Neuronal stem cell (in vitro differentiated cells): ENCODE measurements at regions not wholly inside any gene's neighbourhood (a gene's known extent, or its start where the extent isn't known, plus 50 kb on each side); places are given as distances from the start of the nearest gene placed in this dataset.
"Not testable (repeated sequence)": the region's sequence is repeated elsewhere in the genome, so short reads cannot be mapped to it uniquely, and the experiment has no call there.

Source experiments
- DNase-seq: peaks from one replicate; pipeline ENCODE4 v3.0.0-alpha.2; 2013; ENCODE audit warnings: low spot score
- H2AFZ ChIP-seq: one replicate; pipeline ENCODE4 v1.6.1; 2013; ENCODE audit warnings: mild to moderate bottlenecking, low read length, inconsistent platforms
- H2AK5ac ChIP-seq: 2 replicates; pipeline ENCODE4 v1.6.1; 2013; ENCODE audit warnings: low read depth, mild to moderate bottlenecking, inconsistent platforms, low read length, moderate library complexity, mixed read lengths
- H2BK120ac ChIP-seq: 2 replicates; pipeline ENCODE4 v1.6.1; 2013; ENCODE audit warnings: low read depth, mild to moderate bottlenecking, inconsistent platforms, low read length, moderate library complexity, mixed read lengths
- H2BK12ac ChIP-seq: one replicate; pipeline ENCODE4 v1.6.1; 2013; ENCODE audit warnings: low read length, inconsistent platforms
- H2BK15ac ChIP-seq: 2 replicates; pipeline ENCODE4 v1.6.1; 2013; ENCODE audit warnings: mild to moderate bottlenecking, low read length, inconsistent platforms, mixed read lengths
- H2BK5ac ChIP-seq: one replicate; pipeline ENCODE4 v1.6.1; 2013; ENCODE audit warnings: inconsistent platforms, mild to moderate bottlenecking, low read length, moderate library complexity
- H3K14ac ChIP-seq: one replicate; pipeline ENCODE4 v1.6.1; 2013; ENCODE audit warnings: low read length, inconsistent platforms
- H3K18ac ChIP-seq: 2 replicates; pipeline ENCODE4 v1.6.1; 2013; ENCODE audit warnings: low read length, inconsistent platforms
- H3K23ac ChIP-seq: 2 replicates; pipeline ENCODE4 v1.6.1; 2013; ENCODE audit warnings: low read depth, mild to moderate bottlenecking, mixed read lengths, low read length, inconsistent platforms; ENCODE audit not compliant: poor library complexity
- H3K27ac ChIP-seq: replicated peaks from 3 replicates; pipeline ENCODE4 v1.5.1; 2013; ENCODE audit warnings: low read length, inconsistent platforms
- H3K27me3 ChIP-seq, 3 experiments: 2 replicates each; pipeline ENCODE4 v1.6.1; 2013; ENCODE audit warnings: low read length in 3 of 3, mild to moderate bottlenecking in 2 of 3, inconsistent platforms in 1 of 3, low read depth in 1 of 3, mixed read lengths in 1 of 3, moderate library complexity in 1 of 3; ENCODE audit not compliant: control insufficient read depth in 3 of 3, insufficient read depth in 3 of 3
- H3K36me3 ChIP-seq, 2 donors: replicated peaks in 1 of 2; 2 replicates each; pipeline ENCODE4 v1.6.1; 2013; ENCODE audit warnings: low read length in 2 of 2; ENCODE audit not compliant: control insufficient read depth in 2 of 2, insufficient read depth in 2 of 2
- H3K4ac ChIP-seq: 2 replicates; pipeline ENCODE4 v1.6.1; 2013; ENCODE audit warnings: inconsistent platforms, mild to moderate bottlenecking, low read length, moderate library complexity
- H3K4me1 ChIP-seq, 2 donors: 1 replicate in 1 of 2; 2 replicates in 1 of 2; pipeline ENCODE4 v1.6.1; 2013; ENCODE audit warnings: low read length in 2 of 2, low read depth in 1 of 2; ENCODE audit not compliant: control insufficient read depth in 2 of 2, insufficient read depth in 1 of 2
- H3K4me2 ChIP-seq: one replicate; pipeline ENCODE4 v1.6.1; 2013; ENCODE audit warnings: mild to moderate bottlenecking, low read length, inconsistent platforms; ENCODE audit not compliant: insufficient read depth, poor library complexity, severe bottlenecking
- H3K4me3 ChIP-seq, 2 donors: 2 replicates each; pipeline ENCODE4 v1.5.1; 2013; ENCODE audit warnings: low read length in 2 of 2, mild to moderate bottlenecking in 2 of 2, inconsistent platforms in 1 of 2, moderate library complexity in 1 of 2
- H3K79me1 ChIP-seq: one replicate; pipeline ENCODE4 v1.6.1; 2013; ENCODE audit warnings: low read depth, mild to moderate bottlenecking, inconsistent platforms, low read length, moderate library complexity
- H3K9ac ChIP-seq: one replicate; pipeline ENCODE4 v1.6.1; 2013; ENCODE audit warnings: mild to moderate bottlenecking, low read depth, low read length, inconsistent platforms; ENCODE audit not compliant: poor library complexity
- H3K9me3 ChIP-seq, 2 donors: replicated peaks in 1 of 2; 2 replicates each; pipeline versions ENCODE3 to v1.6.1; 2013; ENCODE audit warnings: low read length in 2 of 2, mild to moderate bottlenecking in 2 of 2, inconsistent platforms in 1 of 2, low read depth in 1 of 2, mixed read lengths in 1 of 2, moderate library complexity in 1 of 2; ENCODE audit not compliant: control insufficient read depth in 2 of 2, insufficient read depth in 1 of 2
- H4K8ac ChIP-seq: one replicate; pipeline ENCODE4 v1.6.1; 2013; ENCODE audit warnings: low read depth, mild to moderate bottlenecking, inconsistent platforms, low read length, moderate library complexity
- H4K91ac ChIP-seq: one replicate; pipeline ENCODE4 v1.6.1; 2013; ENCODE audit warnings: low read length, low read depth, mild to moderate bottlenecking, inconsistent platforms; ENCODE audit not compliant: poor library complexity
- WGBS, 2 donors: extraction: QIAGEN DNeasy Blood & Tissue Kit; methylation state at CpG; one replicate each; pipeline ENCODE4 v1.1.7; 2013; ENCODE audit warnings: missing lambda C conversion rate in 2 of 2, mixed read lengths in 1 of 2; ENCODE audit not compliant: insufficient read length in 2 of 2, insufficient replicate concordance in 1 of 2; ENCODE audit errors: extremely low coverage in 2 of 2; 5-methylcytosine and 5-hydroxymethylcytosine counted together

DNA sequence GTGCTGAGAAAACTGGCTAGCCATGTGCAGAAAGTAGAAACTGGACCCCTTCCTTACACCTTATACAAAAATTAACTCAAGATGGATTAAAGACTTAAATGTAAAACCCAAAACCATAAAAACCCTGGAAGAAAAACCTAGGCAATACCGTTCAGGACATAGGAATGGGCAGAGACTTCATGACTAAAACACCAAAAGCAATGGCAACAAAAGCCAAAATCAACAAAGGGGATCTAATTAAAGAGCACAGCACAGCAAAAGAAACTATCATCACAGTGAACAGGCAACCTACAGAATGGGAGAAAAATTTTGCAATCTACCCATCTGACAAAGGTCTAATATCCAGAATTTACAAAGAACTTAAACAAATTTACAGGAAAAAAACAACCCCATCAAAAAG, 575.2 kb upstream of the ADAMTS5 start:
- H3K36me3 ChIP-seq, H2BK5ac ChIP-seq, H3K4ac ChIP-seq, H3K79me1 ChIP-seq, H3K4me1 ChIP-seq, H3K14ac ChIP-seq, H2AK5ac ChIP-seq, H4K91ac ChIP-seq, H2AFZ ChIP-seq, DNase-seq, H3K4me3 ChIP-seq, H3K9ac ChIP-seq, H3K27ac ChIP-seq, H3K27me3 ChIP-seq, H3K23ac ChIP-seq, H2BK15ac ChIP-seq, H3K9me3 ChIP-seq, H3K18ac ChIP-seq, H3K4me2 ChIP-seq, H2BK12ac ChIP-seq, H2BK120ac ChIP-seq, H4K8ac ChIP-seq: not testable (repeated sequence)
- no CpG with 5 or more reads among the region's 1 CpG for WGBS, 2 donors

DNA sequence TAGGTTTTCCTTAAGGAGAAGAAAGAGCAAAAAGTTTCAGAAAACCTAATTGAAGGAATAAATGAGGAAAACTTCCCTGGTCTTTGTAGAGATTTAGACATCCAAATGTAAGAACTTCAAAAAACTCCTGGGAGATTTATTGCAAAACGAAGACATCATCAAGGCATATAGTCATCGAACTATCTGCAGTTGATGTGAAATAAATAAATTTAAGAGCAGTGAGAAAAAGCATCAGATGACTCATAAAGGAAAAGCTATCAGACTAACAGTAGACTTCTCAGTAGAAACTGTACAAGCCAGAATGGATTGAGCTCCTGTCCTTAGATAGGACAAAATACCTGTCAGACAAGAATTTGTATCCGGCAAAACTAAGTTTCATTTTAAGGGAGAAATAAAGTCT, 569.4 kb upstream of the ADAMTS5 start:
- Histone ChIP-seq H3K14ac (no peak overlapping the region), H3K27ac (no peak overlapping the region), H3K9me3 (no peaks in the 10 kb centered on the region), H3K4me2 (no peak overlapping the region), H4K8ac (no peak overlapping the region), H2BK120ac (no peak overlapping the region), H4K91ac (no peak overlapping the region), H2BK12ac (no peak overlapping the region), H3K27me3 (no peaks in the 10 kb centered on the region), H2AK5ac (no peak overlapping the region), H3K9ac (no peak overlapping the region), H3K36me3 (no peaks in the 10 kb centered on the region), H3K4ac (no peak overlapping the region), H3K79me1 (no peaks in the 10 kb centered on the region), H3K23ac (no peak overlapping the region), H3K18ac (no peak overlapping the region), H2BK15ac (no peak overlapping the region), H2BK5ac (no peak overlapping the region), H3K4me1 (no peaks in the 10 kb centered on the region), H2AFZ (no peak overlapping the region), H3K4me3 (no peak overlapping the region)
- no peak for DNase-seq
- WGBS, 2 donors = no CpG with 5 or more reads among the region's 3 CpGs

DNA sequence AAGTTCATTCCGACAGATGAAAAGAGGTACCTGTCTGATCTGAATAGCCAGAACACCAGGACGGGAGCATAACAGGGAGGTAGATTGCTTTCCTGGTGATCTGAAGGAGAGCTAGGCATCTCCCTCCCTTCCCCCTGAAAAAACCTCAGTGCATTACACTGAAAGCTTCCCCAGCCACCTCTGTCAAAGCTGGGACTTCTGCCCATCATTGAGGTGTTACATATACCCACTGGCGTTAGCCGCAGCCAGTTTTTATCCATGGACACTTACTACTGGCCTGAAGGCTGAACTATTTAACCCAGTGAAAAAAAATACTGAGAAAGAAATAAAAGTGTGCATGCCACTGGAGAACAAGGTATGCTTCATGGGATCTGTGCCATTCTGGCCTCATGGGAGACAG, 568.3 kb upstream of the ADAMTS5 start:
- H3K4ac ChIP-seq = no peak overlapping the region
- H2BK15ac ChIP-seq = no peak overlapping the region
- H3K23ac ChIP-seq = no peak overlapping the region
- no peaks in the 10 kb centered on the region for H3K4me1 ChIP-seq
- H3K9me3 ChIP-seq = no peaks in the 10 kb centered on the region
- no peak overlapping the region for H2AK5ac ChIP-seq
- no peaks in the 10 kb centered on the region for H3K27me3 ChIP-seq
- H4K91ac ChIP-seq = no peak overlapping the region
- H3K36me3 ChIP-seq = no peaks in the 10 kb centered on the region
- no peaks in the 10 kb centered on the region for H3K79me1 ChIP-seq
- no peak overlapping the region for H2AFZ ChIP-seq
- H3K27ac ChIP-seq = peak overlapping the region; percentile 27
- no peak overlapping the region for H2BK5ac ChIP-seq
- H2BK12ac ChIP-seq = peak overlapping the region; percentile 41
- H4K8ac ChIP-seq = peak overlapping the region; percentile 17
- H2BK120ac ChIP-seq = no peak overlapping the region
- H3K18ac ChIP-seq = no peak overlapping the region
- H3K14ac ChIP-seq = no peak overlapping the region
- no peak overlapping the region for H3K4me3 ChIP-seq
- WGBS, 2 donors = no CpG with 5 or more reads among the region's 4 CpGs
- DNase-seq = no peak
- no peak overlapping the region for H3K4me2 ChIP-seq
- H3K9ac ChIP-seq = no peak overlapping the region

DNA sequence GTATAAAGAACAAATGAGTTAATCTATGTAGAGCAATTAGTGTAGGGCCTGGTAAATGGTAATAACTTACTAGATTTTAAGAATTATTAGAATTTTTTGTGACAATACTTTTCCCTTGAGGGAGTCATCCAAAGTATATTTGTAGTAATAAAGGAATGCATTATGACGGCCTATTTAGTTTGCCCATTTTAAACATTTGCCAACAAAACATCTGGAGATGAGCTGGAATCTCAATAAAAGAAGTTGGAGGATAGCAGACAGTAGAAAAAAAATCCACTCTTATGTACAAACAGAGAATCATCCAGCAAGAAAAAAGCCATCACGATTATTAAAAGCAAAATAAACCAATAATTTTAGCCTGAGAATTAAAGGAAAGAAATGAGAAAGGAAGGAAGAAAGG, 567.3 kb upstream of the ADAMTS5 start:
- Histone ChIP-seq H4K8ac (no peak overlapping the region), H2BK12ac (no peak overlapping the region), H3K4ac (no peak overlapping the region), H2BK120ac (no peak overlapping the region), H3K27ac (no peak overlapping the region), H3K18ac (no peak overlapping the region), H2AFZ (no peak overlapping the region), H3K79me1 (no peaks in the 10 kb centered on the region), H3K14ac (no peak overlapping the region), H3K9ac (no peak overlapping the region), H2BK15ac (no peak overlapping the region), H3K4me2 (no peak overlapping the region), H4K91ac (no peak overlapping the region), H3K9me3 (no peaks in the 10 kb centered on the region), H3K4me3 (no peak overlapping the region), H3K27me3 (no peaks in the 10 kb centered on the region), H3K36me3 (no peaks in the 10 kb centered on the region), H3K4me1 (no peaks in the 10 kb centered on the region), H3K23ac (no peak overlapping the region), H2BK5ac (no peak overlapping the region), H2AK5ac (no peak overlapping the region)
- DNase-seq = no peak
- WGBS, 2 donors = no CpG with 5 or more reads among the region's 2 CpGs
